ENCODE measurements at regions not wholly inside any gene's neighbourhood (a gene's known extent, or its start where the extent isn't known, plus 50 kb on each side); places are given as distances from the start of the nearest gene placed in this dataset.
"Not testable (repeated sequence)": the region's sequence is repeated elsewhere in the genome, so short reads cannot be mapped to it uniquely, and the experiment has no call there.

DNA sequence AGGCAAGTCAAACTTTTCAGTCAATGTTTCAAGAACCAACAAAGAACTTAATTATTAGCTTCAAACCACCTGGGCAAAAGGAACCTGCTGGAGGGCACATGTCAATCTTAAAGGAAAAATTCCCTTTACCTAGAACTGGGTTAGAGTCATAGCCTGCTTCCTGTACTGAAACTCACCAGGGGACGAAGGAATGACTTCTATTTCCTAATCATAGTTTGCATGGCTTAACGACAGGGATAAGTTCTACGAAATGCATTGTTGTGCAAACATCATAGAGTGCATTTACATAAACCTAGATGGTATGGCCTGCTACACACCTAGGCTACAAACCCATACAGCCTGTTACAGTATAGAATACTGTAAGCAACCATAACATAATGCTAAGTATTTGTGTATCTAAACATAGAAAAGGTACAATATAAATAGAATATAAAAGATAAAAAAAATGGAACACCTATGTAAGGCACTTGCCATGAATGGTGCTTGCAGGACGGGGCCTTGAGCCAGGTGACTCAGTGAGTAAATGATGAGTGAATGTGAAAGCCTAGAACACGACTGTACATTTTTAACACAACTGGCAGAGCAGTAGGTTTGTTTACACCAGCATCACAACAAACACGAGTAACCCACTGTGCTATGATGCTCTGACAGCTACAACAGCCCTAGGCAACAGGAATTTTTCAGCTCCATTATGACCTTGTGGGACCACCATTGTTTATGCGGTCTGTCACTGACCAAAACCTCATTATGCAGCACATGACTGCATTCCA is 234.9 kb upstream of the CAND1 start:
- DNase-seq (ENCODE audit: low read depth in 2 of 2): no peak

DNA sequence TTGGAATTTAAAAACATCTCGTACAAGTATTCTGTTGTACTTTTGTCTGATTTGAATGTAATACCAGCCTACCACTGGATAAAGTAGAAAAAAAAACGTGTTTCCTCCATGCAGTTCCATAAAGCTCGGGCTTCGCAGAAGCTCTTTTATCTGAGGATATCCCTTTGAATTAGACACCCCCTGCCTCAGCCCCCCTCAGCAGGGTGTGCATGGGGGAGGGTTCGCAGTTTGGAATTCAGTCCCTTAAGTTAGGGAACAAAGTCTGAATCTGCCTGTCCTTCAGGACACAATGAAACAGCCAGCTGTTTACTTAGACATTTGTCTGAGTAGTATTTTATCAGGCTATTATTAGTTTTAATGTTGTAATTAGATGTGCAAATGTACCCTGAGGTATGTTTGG is 234.0 kb upstream of the CAND1 start:
- no peak for DNase-seq (ENCODE audit: low read depth in 2 of 2)

DNA sequence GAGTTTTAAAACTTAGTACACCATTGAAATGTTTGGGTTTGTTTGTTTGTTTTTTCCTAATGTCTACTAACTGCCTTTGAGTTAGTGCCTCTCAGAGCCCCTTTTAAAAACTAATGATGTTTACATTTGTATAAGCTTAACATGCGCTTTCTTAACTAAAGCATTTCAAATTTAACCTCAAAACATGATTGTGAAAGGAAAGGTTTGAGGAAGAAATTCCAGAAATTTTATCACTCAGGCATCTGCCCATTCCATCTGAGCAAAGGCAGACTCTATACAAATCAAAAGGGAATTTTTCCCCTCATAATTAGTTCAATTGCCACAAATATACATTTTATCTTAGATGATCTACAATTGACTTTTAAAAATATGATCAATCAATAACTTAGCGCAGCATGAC is 230.7 kb upstream of the CAND1 start:
- DNase-seq (ENCODE audit: low read depth in 2 of 2): no peak

DNA sequence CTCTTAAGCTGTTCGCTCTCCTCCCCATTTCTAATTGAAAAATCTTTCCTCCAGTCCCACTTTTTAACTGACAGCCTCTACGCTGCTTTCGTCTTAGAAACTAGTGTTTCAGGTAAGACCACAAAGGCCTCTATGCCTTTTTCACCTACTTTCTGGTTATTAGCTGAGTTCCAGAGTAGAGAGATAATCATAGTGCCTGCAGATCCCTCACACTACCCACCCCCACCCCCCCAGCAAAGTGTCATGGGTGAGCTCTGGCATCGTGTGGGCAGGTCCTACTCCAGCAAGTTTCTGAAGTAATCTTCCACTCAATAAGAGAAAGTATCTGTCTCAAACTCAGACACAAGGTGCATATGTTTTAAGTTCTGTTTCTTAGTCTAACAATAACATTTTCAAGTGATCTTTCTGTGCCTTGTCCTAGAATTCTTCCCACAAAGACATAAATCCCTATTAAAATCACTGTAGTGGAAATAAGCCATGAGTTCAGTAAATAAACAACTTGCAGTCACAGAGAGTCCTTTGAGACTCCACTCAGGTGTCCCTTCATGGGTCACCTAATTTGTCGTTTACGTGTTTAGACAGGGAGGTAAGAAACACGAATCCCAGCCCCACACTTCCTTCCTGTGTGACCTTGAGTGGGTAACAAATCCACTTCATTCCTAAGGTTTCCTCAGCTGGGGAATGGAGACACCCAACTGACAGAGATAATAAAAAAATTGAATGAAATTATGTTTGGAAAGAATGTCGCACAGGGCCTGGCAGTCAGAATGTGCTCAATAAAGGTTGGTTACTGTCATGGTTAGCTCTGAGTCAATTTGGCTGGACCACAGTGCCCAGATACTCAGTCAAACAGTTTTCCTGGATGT is 228.9 kb upstream of the CAND1 start:
- no peak for DNase-seq (ENCODE audit: low read depth in 2 of 2)

DNA sequence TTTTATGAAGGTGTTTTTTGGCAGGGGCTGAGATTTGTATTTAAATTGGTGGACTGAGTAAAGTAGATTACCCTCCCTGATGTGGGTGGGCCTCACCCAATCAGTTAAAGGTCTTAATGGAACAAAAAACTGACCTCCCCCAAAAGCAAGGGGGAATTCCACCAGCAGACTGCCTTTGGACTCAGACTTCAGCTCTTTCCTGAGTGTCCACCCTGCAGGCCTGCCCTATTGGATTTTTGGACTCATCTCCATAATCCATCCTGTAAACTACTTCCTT is 228.4 kb upstream of the CAND1 start:
- no peak for DNase-seq (ENCODE audit: low read depth in 2 of 2)

DNA sequence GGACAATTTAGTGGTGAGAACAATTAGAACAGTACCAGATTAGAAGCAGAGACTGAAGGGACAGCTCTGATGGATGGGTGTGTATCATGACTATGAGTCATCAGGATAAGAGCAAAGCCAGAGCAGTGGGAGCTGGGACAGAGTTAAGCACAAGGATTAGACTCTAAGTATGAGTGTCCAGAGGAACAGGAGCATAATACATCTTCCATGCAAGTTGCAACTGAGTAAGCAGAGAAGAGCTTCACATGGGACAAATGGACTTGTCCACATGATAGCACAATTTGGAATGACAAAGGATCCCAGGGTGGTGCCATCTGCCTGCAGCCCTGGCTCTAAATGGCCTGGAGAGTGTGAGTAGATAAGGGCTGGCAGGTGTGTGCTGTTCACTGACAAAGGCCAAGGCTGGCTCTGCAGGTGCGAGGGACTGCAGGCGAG is 226.4 kb upstream of the CAND1 start:
- peak in 1 of 2 donors; percentile 17 for DNase-seq (ENCODE audit: low read depth in 2 of 2)

DNA sequence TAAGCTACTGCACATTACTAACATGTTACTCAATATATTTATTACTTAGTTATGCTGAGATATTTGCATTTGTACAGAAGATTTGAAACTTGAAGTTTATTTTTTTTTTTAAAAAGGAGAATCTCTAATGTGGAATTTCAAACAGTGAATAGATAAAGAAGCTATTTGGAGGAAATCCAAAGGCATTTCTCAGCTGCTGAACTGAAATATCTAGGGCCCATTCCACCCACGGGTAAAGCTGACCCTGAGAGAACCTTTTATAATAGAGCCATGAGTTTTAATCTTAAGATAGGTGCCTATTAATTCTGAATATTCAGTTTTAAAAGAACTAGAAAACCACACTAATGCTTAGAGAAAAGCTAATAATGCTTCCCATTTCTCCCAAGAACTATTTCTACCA is 225.4 kb upstream of the CAND1 start:
- no peak for DNase-seq (ENCODE audit: low read depth in 2 of 2)

DNA sequence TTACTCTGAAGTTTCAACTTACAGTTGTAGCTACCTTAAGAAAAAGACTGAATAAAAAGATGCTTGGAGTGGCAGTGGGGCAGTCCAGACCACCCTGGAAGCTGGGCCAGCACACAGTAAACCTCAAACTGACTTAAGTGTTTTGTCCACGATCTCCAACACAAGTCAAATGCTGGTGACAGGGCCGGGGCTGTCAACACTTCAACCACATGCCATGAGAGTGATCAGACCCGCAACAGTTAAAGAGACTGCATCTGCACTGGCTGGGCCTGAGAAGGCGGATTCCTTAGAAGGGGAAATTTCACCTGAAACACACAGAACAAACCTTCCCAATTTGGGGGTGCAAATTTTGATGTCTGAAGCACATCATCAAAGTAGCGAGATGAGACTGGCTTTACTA is 223.5 kb upstream of the CAND1 start:
- DNase-seq (ENCODE audit: low read depth in 2 of 2): no peak

DNA sequence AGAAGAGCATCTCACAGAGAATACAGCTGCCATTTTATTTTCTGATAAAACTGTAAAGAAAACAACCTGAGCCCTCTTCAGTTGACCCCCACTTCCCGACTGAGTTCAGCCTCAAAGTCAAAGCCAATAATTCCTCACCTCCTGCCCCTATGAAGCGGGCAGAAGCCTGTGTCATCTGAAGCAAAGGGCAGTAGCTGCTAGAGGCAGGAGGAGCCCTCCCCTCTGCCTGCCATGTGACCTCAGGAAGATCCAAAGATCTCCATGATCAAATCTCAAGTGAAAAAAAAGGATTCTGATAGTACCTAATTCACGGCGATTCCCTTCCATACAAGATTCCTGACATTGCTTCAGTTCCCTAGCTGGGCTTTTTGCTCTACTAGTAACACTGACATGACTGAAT is 223.1 kb upstream of the CAND1 start:
- DNase-seq (ENCODE audit: low read depth in 2 of 2): no peak

DNA sequence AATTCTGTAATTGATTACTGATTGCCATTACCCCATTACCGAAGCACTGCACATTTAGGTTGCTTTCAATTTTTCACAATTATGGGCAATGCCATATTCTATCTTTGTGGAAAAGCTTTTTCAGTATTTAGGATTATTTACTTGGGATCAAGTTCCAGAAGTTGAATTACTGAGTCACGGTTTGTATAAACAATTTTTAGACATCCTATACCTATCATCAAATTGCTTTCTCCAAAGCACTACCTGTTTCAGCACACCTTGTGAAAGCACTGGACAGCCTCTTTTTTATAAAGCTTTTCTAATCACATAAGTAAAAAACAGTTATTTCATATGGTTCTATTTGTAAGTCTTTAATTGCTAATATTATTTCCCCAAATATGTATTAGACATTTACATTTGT is 221.5 kb upstream of the CAND1 start:
- DNase-seq (ENCODE audit: low read depth in 2 of 2): no peak

DNA sequence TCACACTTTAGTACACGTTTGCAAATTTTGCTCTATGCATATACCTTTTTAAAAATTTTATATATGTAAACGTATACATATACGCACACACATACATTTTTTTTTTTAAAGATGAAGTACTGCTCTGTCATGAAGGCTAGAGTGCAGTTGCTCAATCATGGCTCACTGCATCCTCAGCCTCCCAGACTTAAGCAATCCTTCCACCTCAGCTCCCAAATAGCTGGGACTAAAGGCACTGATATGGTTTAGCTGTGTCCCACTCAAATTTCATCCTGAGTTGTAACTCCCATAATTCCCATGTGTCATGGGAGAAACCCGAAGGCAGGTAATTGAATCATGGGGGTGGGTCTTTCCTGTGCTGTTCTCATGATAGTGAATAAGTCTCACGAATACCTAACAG is 220.8 kb upstream of the CAND1 start:
- no peak for DNase-seq (ENCODE audit: low read depth in 2 of 2)

DNA sequence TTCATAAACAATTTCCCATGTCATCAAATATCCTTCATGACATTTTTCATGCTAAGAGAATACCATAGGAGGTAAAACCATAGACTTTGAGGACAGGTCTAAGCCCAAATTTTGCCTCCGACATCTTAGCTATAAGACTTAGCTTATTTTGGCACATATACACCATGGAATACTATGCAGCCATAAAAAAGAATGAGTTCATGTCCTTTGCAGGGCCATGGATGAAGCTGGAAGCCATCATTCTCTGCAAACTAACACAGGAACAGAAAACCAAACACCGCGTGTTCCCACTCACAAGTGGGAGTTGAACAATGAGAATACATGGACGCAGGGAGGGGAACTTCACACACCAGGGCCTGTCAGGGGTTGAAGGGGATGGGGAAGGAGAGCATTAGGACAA is 220.0 kb upstream of the CAND1 start:
- not testable (repeated sequence) for DNase-seq (ENCODE audit: low read depth in 2 of 2)

DNA sequence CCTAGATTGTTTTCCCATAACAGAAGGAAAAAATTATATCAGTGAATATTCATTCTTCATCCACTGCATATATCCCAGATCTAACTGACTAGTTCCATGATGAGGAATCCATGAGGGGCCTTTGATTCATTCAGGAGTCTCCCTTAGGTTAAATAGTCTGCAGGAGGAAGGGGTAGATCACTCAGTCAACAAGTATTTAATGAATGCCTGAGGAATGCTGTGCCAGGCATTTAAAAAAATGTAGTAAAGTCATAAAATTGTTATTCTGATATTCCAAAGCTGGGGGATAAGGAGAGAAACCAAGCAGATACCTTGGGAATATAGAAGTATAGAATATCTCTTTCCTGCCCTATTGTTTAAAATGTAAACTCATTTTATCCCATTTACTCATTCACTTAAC is 216.2 kb upstream of the CAND1 start:
- DNase-seq (ENCODE audit: low read depth in 2 of 2): no peak

DNA sequence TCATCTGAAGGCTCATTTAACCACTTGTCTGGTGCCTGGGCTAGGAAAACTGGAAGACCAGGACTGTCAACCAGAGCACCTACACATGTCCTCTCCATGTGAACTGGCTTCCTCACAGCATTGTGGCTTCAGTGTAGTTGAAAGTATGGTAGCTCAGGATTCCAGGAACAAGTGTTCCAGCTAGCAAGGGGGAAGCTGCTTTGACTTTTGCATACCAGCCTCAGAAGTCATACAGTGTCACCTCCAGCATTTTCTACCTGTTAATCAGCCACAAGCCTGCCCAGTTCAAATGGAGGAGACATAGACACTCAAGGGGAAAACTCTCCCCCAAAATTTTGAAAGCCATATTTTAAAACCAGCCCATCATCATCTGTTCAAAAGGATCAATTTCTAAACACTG is 212.8 kb upstream of the CAND1 start:
- DNase-seq (ENCODE audit: low read depth in 2 of 2): no peak

DNA sequence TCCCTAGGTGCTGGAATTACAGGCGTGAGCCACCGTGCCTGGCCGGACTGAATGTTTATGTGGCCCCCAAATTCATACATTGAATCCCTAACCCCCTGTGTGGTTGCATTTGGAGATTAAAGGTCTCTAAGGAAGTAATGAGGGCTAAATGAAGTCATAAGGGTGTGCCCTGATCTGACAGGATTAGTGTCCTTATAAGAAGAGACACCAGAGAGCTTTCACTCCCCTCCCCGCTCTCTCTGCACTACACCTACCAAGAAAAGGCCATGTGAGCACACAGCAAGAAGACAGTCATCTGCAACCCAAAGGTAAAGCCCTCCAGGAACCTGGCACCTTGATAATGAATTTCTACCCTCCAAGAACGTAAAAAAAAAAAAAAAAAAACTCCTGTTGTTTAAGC is 212.1 kb upstream of the CAND1 start:
- no peak for DNase-seq (ENCODE audit: low read depth in 2 of 2)

DNA sequence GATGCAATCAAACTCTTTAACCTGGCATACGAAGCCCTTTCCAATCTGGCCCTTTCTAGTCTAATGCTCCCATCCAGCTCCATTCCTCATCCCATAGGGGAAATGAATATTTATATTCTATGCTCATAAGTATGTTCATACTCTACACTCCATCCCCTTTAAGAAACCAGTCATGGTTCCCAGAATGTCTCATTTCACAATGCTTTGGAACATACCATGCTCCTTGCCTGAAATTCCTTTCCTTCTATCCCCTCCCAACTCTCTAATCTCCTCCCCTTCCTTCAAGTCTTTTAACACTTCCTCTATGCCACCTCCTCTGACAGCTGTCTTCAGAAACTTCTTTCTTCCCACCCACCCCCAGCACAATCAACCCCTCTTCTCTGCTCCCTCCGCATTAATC is 207.0 kb upstream of the CAND1 start:
- no peak for DNase-seq (ENCODE audit: low read depth in 2 of 2)

DNA sequence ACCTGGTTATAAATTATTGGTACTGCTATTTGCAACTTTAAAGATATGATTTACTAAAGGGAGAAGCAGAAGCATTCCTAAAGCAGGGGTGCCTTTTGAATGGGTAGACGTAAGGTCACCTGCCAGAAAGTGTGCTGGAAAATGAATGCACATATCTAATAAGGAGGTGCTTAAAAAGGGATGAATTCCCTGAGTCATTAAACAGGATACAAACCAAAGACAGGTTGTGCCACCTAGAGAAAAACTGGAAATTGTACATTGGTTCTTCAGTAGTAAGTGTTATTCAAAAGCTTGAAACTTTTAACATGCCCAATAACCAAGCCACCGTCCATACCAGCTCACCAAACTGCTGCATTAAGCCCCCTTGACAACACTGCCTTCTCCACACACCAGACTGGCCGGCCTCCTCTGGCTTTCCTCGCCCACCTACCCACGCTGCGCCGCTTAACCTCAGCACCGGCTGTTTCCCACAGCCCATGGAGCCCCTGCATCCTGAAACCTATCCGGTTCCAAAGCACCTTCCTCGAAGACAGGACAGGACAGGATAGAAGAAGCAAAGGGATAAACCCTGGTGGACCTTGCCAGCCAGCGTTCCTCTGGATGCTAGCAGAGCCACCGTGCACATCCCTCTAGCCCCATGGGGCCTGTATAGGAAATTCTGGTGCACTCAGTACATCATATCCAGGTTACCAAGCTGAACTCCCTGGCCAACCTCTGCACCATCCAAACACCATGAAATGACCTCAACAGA is 201.5 kb upstream of the CAND1 start:
- no peak for DNase-seq (ENCODE audit: low read depth in 2 of 2)

DNA sequence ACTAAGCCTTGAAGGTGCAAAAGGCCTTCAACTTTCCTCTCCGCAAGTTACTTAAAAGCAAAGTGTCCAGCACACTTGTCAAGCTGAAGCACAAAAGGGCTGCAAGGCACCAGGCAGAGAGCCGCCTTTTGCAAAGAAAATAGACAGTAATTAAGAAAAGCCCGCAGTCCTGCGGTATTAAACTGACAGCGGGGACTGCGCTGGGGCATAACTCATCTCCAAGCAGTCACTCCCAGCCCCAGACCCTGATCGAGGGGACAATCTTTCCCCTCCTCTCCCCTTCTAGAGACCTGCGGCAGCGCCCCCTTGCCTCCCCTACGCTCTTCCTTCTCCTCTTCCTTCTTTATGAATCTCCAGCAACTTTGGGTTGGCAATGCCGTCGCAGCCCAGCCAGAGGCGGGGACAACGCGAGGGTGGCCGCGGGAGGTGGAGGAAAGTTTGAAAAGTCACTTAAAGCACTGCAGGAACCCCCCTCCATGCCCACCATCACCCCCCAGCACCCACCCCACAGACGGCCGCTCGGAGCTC is 200.9 kb upstream of the CAND1 start:
- DNase-seq (ENCODE audit: low read depth in 2 of 2): no peak

DNA sequence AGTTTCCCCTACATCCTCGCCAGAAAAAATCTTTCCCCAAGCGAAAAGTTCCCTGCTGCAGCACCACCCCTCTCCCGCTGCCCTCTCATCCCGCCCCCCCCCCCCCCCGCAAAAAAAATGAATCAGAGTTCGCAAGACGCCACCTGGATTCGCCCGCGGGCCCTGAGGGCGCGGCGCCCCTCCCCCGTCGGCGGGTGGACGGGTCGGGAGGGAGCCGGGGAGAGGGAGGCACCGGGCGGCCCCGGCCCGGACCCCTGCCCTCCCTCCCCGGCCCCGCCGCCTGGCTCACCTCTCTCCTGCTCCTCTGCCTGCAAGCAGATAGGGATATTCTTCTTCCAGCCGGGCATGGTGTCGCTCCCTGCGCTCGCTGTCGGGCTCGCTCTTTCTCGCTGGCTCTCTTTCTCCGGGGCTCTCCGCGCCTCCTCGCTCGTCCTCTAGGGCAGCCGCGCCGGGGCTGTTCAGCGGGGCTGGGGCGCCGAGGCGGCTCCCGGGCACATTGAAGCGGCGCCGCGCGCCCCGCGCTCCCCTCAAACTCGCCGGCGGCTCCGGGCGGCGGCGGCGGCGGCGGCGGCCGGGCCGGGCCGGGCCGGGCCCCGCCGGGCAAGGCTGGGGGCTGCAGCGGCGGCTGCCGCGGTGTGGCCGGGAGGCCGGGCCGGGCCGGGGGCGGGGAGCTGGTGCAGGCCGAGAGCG is 200.3 kb upstream of the CAND1 start:
- DNase-seq (ENCODE audit: low read depth in 2 of 2): peak; percentile 32 to 36

DNA sequence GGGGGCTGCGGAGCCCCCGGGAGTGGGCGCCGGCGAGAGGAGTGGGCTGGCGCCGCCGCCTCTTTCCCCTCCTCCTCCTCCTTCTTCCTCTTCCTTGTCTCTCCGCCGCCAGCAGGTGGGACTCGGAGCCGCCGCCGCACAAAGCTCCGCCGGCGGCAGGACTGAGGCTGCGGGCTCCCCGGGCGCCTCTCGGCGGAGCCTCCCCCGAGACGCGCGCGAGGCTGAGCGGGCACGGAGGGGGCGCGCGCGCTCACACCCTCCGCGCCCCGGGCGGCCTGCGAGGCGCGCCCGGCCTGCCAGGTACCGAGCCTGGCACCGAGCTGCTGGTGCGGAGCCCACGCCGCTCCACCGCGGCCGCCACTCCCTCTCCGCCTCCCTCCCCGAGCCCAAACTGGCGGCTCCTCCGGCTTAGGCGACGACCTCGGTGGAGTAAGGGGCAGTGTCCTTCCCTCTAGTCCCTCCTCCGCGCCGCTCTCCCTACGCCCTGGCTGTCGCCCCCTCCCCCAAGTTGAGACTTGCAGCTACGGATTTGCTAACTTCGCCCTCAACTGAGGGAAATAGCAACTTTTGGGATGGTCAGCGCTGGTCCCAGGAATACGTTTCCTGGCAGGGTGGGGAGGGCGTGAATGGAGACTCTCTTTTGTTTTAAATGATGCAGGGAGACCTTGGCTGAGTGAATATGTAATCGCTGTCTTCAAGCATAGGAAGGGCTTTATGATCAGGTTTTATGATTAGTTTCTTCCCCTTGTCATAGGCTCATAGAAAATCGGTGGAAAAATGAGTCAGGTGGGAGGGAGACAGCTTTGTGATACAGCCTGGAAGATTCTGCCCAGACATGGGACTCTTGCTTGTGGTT is 199.5 kb upstream of the CAND1 start:
- peak; percentile 4 to 6 for DNase-seq (ENCODE audit: low read depth in 2 of 2)

DNA sequence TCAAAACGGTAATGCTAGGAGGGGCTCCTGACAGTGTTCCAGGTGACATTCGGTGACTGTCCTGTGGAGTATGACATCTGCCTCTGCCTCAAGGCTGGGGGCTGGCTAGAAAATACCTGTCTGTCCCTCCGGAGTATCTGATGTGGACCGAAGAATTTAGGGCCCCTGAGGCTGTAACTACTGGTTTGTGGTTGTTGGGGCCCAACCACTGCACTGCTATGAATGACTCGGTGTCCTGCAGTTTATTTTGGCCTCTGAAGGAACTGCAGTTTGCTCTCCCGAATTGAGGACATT is 198.9 kb upstream of the CAND1 start:
- no peak for DNase-seq (ENCODE audit: low read depth in 2 of 2)

Data from lung microvascular endothelial cell (primary cell).